Type B pancreatic cell (in vitro differentiated cells): ENCODE measurements at regions not wholly inside any gene's neighbourhood (a gene's known extent, or its start where the extent isn't known, plus 50 kb on each side); places are given as distances from the start of the nearest gene placed in this dataset.

Experiments used
- DNase-seq: peaks from one replicate; pipeline ENCODE4 v3.0.0; 2021; ENCODE audit warnings: mixed read lengths; ENCODE audit not compliant: unreplicated experiment; ENCODE audit errors: extremely low spot score
- H3K27ac Mint-ChIP-seq: 2 replicates; pipeline ENCODE4 v1.8.0; 2021; ENCODE audit warnings: mild to moderate bottlenecking, mixed read lengths
- H3K27me3 Mint-ChIP-seq: 2 replicates; pipeline ENCODE4 v1.8.0; 2021; ENCODE audit warnings: mixed read lengths
- H3K36me3 Mint-ChIP-seq: 2 replicates; pipeline ENCODE4 v1.8.0; 2021; ENCODE audit warnings: mixed read lengths
- H3K4me1 Mint-ChIP-seq: one replicate; pipeline ENCODE4 v1.8.0; 2021; ENCODE audit warnings: mixed read lengths; ENCODE audit not compliant: unreplicated experiment
- H3K4me3 Mint-ChIP-seq: 2 replicates; pipeline ENCODE4 v1.8.0; 2021; ENCODE audit warnings: mild to moderate bottlenecking, mixed read lengths
- H3K9me3 Mint-ChIP-seq: 2 replicates; pipeline ENCODE4 v1.8.0; 2021; ENCODE audit warnings: mixed read lengths
- TF ChIP-seq, protein P1 (sequence below): fragments of 200-600 bp; sonication (generic); conservative IDR thresholded peaks from 2 replicates; pipeline ENCODE4 v1.5.0; 2021; ENCODE audit warnings: antibody characterized with exemption, mild to moderate bottlenecking

DNA sequence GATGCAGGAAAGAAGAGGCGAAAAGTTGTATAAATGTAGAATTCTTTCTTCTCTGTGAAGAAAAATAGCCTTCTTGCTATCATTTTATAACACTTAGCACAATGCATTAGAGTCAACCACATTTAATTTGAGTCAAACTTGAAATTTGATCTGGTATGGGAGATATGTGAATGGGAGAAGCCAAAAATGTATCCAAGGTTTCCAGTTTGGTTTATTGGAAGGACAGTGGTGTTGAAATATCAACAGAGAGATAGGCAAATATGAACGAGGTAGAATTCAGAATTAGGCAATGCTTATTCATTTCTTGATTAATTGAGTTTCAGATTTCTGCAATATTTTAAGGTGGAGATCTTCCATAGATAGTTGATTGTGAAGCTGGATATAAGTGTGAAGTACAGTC is 991.9 kb upstream of the CHAC2 start:
- TF ChIP-seq, protein P1, sequence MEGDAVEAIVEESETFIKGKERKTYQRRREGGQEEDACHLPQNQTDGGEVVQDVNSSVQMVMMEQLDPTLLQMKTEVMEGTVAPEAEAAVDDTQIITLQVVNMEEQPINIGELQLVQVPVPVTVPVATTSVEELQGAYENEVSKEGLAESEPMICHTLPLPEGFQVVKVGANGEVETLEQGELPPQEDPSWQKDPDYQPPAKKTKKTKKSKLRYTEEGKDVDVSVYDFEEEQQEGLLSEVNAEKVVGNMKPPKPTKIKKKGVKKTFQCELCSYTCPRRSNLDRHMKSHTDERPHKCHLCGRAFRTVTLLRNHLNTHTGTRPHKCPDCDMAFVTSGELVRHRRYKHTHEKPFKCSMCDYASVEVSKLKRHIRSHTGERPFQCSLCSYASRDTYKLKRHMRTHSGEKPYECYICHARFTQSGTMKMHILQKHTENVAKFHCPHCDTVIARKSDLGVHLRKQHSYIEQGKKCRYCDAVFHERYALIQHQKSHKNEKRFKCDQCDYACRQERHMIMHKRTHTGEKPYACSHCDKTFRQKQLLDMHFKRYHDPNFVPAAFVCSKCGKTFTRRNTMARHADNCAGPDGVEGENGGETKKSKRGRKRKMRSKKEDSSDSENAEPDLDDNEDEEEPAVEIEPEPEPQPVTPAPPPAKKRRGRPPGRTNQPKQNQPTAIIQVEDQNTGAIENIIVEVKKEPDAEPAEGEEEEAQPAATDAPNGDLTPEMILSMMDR, result no peak

GRCh38 chr2:52765735-52766134 is 1001.9 kb upstream of the CHAC2 start:
- no peak overlapping the region for H3K27ac Mint-ChIP-seq
- peaks cover 5% of the 10 kb centered on the region for H3K9me3 Mint-ChIP-seq
- DNase-seq, result no peak
- no peaks in the 10 kb centered on the region for H3K36me3 Mint-ChIP-seq
- no peak overlapping the region for H3K4me3 Mint-ChIP-seq
- H3K27me3 Mint-ChIP-seq, result no peaks in the 10 kb centered on the region
- TF ChIP-seq, protein P1, result no peak
- no peaks in the 10 kb centered on the region for H3K4me1 Mint-ChIP-seq

More for the DNA sequence above, 991.9 kb upstream of the CHAC2 start:
- no peak for DNase-seq
- Mint-ChIP-seq H3K36me3 (no peaks in the 10 kb centered on the region), H3K9me3 (peaks cover 4% of the 10 kb centered on the region), H3K27ac (no peak overlapping the region), H3K27me3 (no peaks in the 10 kb centered on the region), H3K4me1 (no peaks in the 10 kb centered on the region), H3K4me3 (no peak overlapping the region)

DNA sequence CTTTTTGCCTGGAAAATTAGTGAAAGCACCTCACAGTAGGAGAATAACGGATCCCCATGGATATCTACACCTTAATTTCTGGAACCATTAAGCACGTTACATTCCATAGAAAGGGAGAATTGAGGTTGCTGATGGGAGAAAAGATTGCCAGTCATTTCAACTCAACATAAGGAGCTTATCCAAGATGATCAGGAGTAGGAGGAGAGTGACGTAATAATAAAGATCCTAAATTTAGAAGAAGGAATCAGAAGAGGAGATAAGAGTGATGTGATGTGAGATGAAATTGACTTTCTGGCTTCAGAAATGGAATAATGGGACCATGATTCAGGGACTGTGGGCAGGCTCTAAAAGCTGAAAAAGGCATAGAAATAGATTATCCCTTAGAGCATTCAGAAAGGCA is 1017.8 kb upstream of the CHAC2 start:
- Mint-ChIP-seq H3K4me3 (no peak overlapping the region), H3K27ac (no peak overlapping the region)
- DNase-seq, result no peak

DNA sequence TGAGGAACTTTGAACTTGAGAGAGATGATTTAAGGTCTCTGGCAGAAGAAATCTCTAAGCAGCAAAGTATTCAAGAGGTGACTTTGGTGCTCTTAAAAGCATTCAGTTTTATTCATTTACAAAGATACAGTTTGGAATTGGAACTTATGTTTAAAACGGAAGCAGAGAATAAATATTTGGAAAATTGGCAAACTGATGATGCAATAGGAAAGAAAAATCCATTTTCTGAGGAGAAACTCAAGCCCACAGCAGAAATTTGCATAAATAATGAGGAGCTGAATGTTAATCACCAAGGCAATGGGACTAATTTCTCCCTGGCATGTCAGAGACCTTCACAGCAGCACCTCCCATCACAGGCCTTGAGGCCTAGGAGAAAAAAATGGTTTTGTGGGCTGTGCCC is 1022.5 kb upstream of the CHAC2 start:
- Mint-ChIP-seq H3K9me3 (no peaks in the 10 kb centered on the region), H3K36me3 (no peaks in the 10 kb centered on the region), H3K4me3 (no peak overlapping the region), H3K27me3 (no peaks in the 10 kb centered on the region), H3K27ac (no peak overlapping the region), H3K4me1 (no peaks in the 10 kb centered on the region)
- TF ChIP-seq, protein P1, result no peak
- no peak for DNase-seq

More for the DNA sequence above, 1017.8 kb upstream of the CHAC2 start:
- TF ChIP-seq, protein P1, result no peak
- no peaks in the 10 kb centered on the region for H3K27me3 Mint-ChIP-seq
- no peaks in the 10 kb centered on the region for H3K9me3 Mint-ChIP-seq
- peaks cover 8% of the 10 kb centered on the region for H3K4me1 Mint-ChIP-seq
- no peaks in the 10 kb centered on the region for H3K36me3 Mint-ChIP-seq

GRCh38 chr2:52732849-52733395 is 1034.7 kb upstream of the CHAC2 start:
- Mint-ChIP-seq H3K36me3 (no peaks in the 10 kb centered on the region), H3K4me1 (no peaks in the 10 kb centered on the region)
- no peak for DNase-seq

More at GRCh38 chr2:52732849-52733395, 1034.7 kb upstream of the CHAC2 start:
- TF ChIP-seq, protein P1, result no peak
- Mint-ChIP-seq H3K27ac (no peak overlapping the region), H3K27me3 (no peaks in the 10 kb centered on the region), H3K9me3 (peaks cover 4% of the 10 kb centered on the region), H3K4me3 (no peak overlapping the region)
